IMR-90 (cell line): ENCODE measurements at regions not wholly inside any gene's neighbourhood (a gene's known extent, or its start where the extent isn't known, plus 50 kb on each side); places are given as distances from the start of the nearest gene placed in this dataset.

Experiments
- ATAC-seq: fragments of 200-7000 bp; cut with Tn5 transposase; 2 replicates; pipeline ENCODE4 v1.9.1; 2020; ENCODE audit warnings: low read depth, mild to moderate bottlenecking, moderate library complexity
- BruUV-seq: library from RNA; stranded (reverse); fragments of 400-500 nt; replicated peaks from 2 replicates; lab custom pipeline; 2021; lab: Mats Ljungman, UMichigan
- CTCF ChIA-PET: fragments of 300-600 bp; formaldehyde crosslinking; extraction: SDS; loops from one replicate; lab custom pipeline; 2021; ENCODE audit warnings: antibody characterized with exemption; lab: Yijun Ruan, JAX
- POLR2A ChIA-PET: fragments of 300-600 bp; sonication (Branson Sonifier 250); formaldehyde crosslinking; loops from one replicate; lab custom pipeline; 2022; ENCODE audit warnings: antibody characterized with exemption; ENCODE audit not compliant: unreplicated experiment; lab: Charles Lee
- DNase-seq: peaks from one replicate; pipeline ENCODE4 v3.0.0; 2013
- H2AFZ ChIP-seq: replicated peaks from 2 replicates; pipeline ENCODE3; 2013; ENCODE audit warnings: low read length, mild to moderate bottlenecking; ENCODE audit not compliant: poor library complexity
- H2AK5ac ChIP-seq: 2 replicates; pipeline ENCODE4 v1.6.1; 2013; ENCODE audit warnings: low read depth, low read length, inconsistent platforms
- H2AK9ac ChIP-seq: replicated peaks from 2 replicates; pipeline ENCODE3; 2013; ENCODE audit warnings: mild to moderate bottlenecking, low read depth, low read length, moderate library complexity; ENCODE audit not compliant: poor library complexity
- H2BK120ac ChIP-seq: 2 replicates; pipeline ENCODE4 v1.6.1; 2013; ENCODE audit warnings: low read depth, low read length, inconsistent platforms
- H2BK15ac ChIP-seq: 3 replicates; pipeline ENCODE4 v1.6.1; 2013; ENCODE audit warnings: low read depth, low read length, inconsistent platforms
- H2BK20ac ChIP-seq: 2 replicates; pipeline ENCODE4 v1.6.1; 2013; ENCODE audit warnings: low read depth, mild to moderate bottlenecking, inconsistent platforms, low read length, moderate library complexity
- H2BK5ac ChIP-seq: 2 replicates; pipeline ENCODE4 v1.6.1; 2013; ENCODE audit warnings: mild to moderate bottlenecking, low read depth, low read length, inconsistent platforms; ENCODE audit not compliant: poor library complexity, severe bottlenecking
- H3K14ac ChIP-seq: replicated peaks from 2 replicates; pipeline ENCODE4 v1.6.1; 2013; ENCODE audit warnings: low read depth, low read length, inconsistent platforms
- H3K18ac ChIP-seq: 2 replicates; pipeline ENCODE4 v1.6.1; 2013; ENCODE audit warnings: low read depth, low read length, control low read depth
- H3K23ac ChIP-seq: 2 replicates; pipeline ENCODE4 v1.6.1; 2013; ENCODE audit warnings: low read depth, low read length, inconsistent platforms
- H3K27ac ChIP-seq: 2 replicates; pipeline ENCODE4 v1.5.1; 2013; ENCODE audit warnings: mild to moderate bottlenecking, control low read depth, low read length; ENCODE audit not compliant: insufficient read depth
- H3K27me3 ChIP-seq: 2 replicates; pipeline ENCODE4 v1.6.1; 2013; ENCODE audit warnings: low read length; ENCODE audit not compliant: control insufficient read depth, insufficient read depth
- H3K36me3 ChIP-seq: 2 replicates; pipeline ENCODE4 v1.6.1; 2013; ENCODE audit warnings: low read length, mixed read lengths; ENCODE audit not compliant: control insufficient read depth, insufficient read depth
- H3K4ac ChIP-seq: 2 replicates; pipeline ENCODE4 v1.6.1; 2013; ENCODE audit warnings: low read depth, low read length, inconsistent platforms
- H3K4me1 ChIP-seq: 2 replicates; pipeline ENCODE4 v1.6.1; 2013; ENCODE audit warnings: low read length, mixed read lengths; ENCODE audit not compliant: control insufficient read depth, insufficient read depth
- H3K4me2 ChIP-seq: 2 replicates; pipeline ENCODE4 v1.6.1; 2013; ENCODE audit warnings: low read depth, mild to moderate bottlenecking, control low read depth, low read length, moderate library complexity
- H3K4me3 ChIP-seq: 2 replicates; pipeline ENCODE4 v1.5.1; 2013; ENCODE audit warnings: low read depth, mild to moderate bottlenecking, control low read depth, low read length, moderate library complexity; ENCODE audit not compliant: insufficient read depth
- H3K56ac ChIP-seq: 2 replicates; pipeline ENCODE4 v1.6.1; 2013; ENCODE audit warnings: low read length, inconsistent platforms; ENCODE audit not compliant: insufficient read depth; ENCODE audit errors: extremely low read depth
- H3K79me1 ChIP-seq, 2 experiments: 2 replicates each; pipeline ENCODE4 v1.6.1; 2013; ENCODE audit warnings: low read length in 2 of 2, inconsistent platforms in 1 of 2, low read depth in 1 of 2
- H3K9ac ChIP-seq: 2 replicates; pipeline ENCODE4 v1.6.1; 2013; ENCODE audit warnings: low read depth, low read length, control low read depth
- H3K9me1 ChIP-seq: 2 replicates; pipeline ENCODE4 v1.6.1; 2013; ENCODE audit warnings: low read length, inconsistent platforms; ENCODE audit not compliant: insufficient read depth
- H3K9me3 ChIP-seq: 2 replicates; pipeline ENCODE4 v1.6.1; 2013; ENCODE audit warnings: low read length; ENCODE audit not compliant: control insufficient read depth, insufficient read depth
- H4K20me1 ChIP-seq: 2 replicates; pipeline ENCODE4 v1.6.1; 2013; ENCODE audit warnings: low read length, inconsistent platforms; ENCODE audit not compliant: insufficient read depth
- H4K5ac ChIP-seq: 2 replicates; pipeline ENCODE4 v1.6.1; 2013; ENCODE audit warnings: mild to moderate bottlenecking, low read depth, low read length, control low read depth
- H4K8ac ChIP-seq, 2 experiments: 2 replicates each; pipeline ENCODE4 v1.6.1; 2013; ENCODE audit warnings: low read depth in 2 of 2, low read length in 2 of 2, control low read depth in 1 of 2, inconsistent platforms in 1 of 2
- H4K91ac ChIP-seq: 2 replicates; pipeline ENCODE4 v1.6.1; 2013; ENCODE audit warnings: low read depth, low read length, inconsistent platforms; ENCODE audit not compliant: insufficient read depth
- CEBPB ChIP-seq: IDR thresholded peaks from 2 replicates; pipeline ENCODE4 v1.6.1; 2012; ENCODE audit warnings: low read depth, low read length, improper control_type of control experiment
- FOS ChIP-seq: fragments of 150-350 bp; IDR thresholded peaks from 2 replicates; pipeline ENCODE4 v1.6.1; 2016; ENCODE audit warnings: low read depth, low read length
- WGBS, 2 experiments: methylation state at CpG; one replicate each; pipeline versions ENCODE4 v1.1.5 to v1.1.7; 2013; ENCODE audit warnings: missing lambda C conversion rate in 2 of 2; ENCODE audit not compliant: insufficient read length in 1 of 2; ENCODE audit errors: extremely low coverage in 2 of 2; 5-methylcytosine and 5-hydroxymethylcytosine counted together
- dilution Hi-C: fragments of 300-500 bp; cut with HindIII; formaldehyde crosslinking; loops from one replicate; pipeline ENCODE4 v1.14.3; 2018; ENCODE audit warnings: low sequenced_read_pairs; ENCODE audit not compliant: unreplicated experiment
- in situ Hi-C: fragments of 300-500 bp; cut with MboI; formaldehyde crosslinking; loops from 3 replicates; pipeline ENCODE4 v1.14.3; 2019; ENCODE audit warnings: low sequenced_read_pairs, inconsistent platforms, mixed read lengths
- intact Hi-C: fragments of 100-400 bp; cut with micrococcal nuclease; formaldehyde crosslinking; loops from 2 replicates; pipeline ENCODE4 v1.10.0; 2022
- TF ChIP-seq, protein P1 (sequence below): fragments of 150-350 bp; IDR thresholded peaks from 2 replicates; pipeline ENCODE4 v1.6.1; 2017; ENCODE audit warnings: mild to moderate bottlenecking, antibody characterized with exemption, low read length, low read depth

DNA sequence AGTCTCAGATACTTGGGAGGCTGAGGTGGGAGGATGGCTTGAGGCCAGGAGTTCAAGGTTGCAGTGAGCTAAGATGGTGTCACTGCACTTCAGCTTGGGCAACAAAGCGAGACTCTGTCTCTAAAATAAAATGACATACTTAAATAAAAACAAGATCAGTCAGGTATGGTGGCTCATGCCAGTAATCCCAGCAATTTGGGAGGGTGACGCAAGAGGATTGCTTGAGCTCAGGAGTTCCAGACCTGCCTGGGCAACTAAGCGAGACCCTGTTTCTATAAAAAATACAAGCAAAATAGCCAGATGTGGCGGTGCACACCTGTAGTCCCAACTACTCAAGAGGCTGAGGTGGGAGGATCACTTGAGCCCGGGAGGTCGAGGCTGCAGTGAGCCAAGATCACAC lies 149.6 kb downstream of the ZFP64 start:
- ATAC-seq (no peak), DNase-seq (no peak)
- Histone ChIP-seq H3K9me1 (no peaks in the 10 kb centered on the region), H3K27me3 (no peaks in the 10 kb centered on the region), H2AFZ (no peak overlapping the region), H3K79me1 (no peaks in the 10 kb centered on the region; a peak in 1 of 4 replicates), H4K91ac (no peak overlapping the region), H3K23ac (no peak overlapping the region), H3K14ac (no peak overlapping the region), H3K9me3 (no peaks in the 10 kb centered on the region), H3K27ac (no peak overlapping the region), H4K20me1 (no peaks in the 10 kb centered on the region), H3K18ac (no peak overlapping the region), H4K5ac (no peak overlapping the region), H2BK5ac (no peak overlapping the region), H2BK120ac (no peak overlapping the region), H3K56ac (no peak overlapping the region), H4K8ac (no peak overlapping the region), H2BK15ac (no peak overlapping the region), H3K36me3 (no peaks in the 10 kb centered on the region), H2BK20ac (no peak overlapping the region), H3K4me2 (no peak overlapping the region), H2AK9ac (no peak overlapping the region), H3K4ac (no peak overlapping the region), H3K4me1 (no peaks in the 10 kb centered on the region; the same call in 1 of the 2 replicates), H3K9ac (no peak overlapping the region), H3K4me3 (no peak overlapping the region), H2AK5ac (no peak overlapping the region)
- BruUV-seq = no TSS peak
- in situ Hi-C loops = no loop called here
- dilution Hi-C loops = no loop called here
- ChIA-PET CTCF (interaction anchor here (0.8 kb wide), 1 partner anchor 14 kb away, joined by 4 read pairs; no protein-coding TSS in a partner anchor), POLR2A (no interaction called here)
- WGBS, 2 experiments = no CpG with 5 or more reads among the region's 6 CpGs
- intact Hi-C loops = no loop called here
- TF ChIP-seq, protein P1, sequence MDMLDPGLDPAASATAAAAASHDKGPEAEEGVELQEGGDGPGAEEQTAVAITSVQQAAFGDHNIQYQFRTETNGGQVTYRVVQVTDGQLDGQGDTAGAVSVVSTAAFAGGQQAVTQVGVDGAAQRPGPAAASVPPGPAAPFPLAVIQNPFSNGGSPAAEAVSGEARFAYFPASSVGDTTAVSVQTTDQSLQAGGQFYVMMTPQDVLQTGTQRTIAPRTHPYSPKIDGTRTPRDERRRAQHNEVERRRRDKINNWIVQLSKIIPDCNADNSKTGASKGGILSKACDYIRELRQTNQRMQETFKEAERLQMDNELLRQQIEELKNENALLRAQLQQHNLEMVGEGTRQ = no peak
- TF ChIP-seq FOS (no peak), CEBPB (peak; percentile 19; the same call in 1 of the 2 replicates)
